Psoas muscle (tissue), 7 donors: ENCODE measurements at regions not wholly inside any gene's neighbourhood (a gene's known extent, or its start where the extent isn't known, plus 50 kb on each side); places are given as distances from the start of the nearest gene placed in this dataset.

ENCODE experiments used
- ATAC-seq, 4 donors: fragments of 200-7000 bp; cut with Tn5 transposase; one replicate each; pipeline ENCODE4 v1.9.1; 2020; ENCODE audit warnings: moderate library complexity in 3 of 4, mild to moderate bottlenecking in 2 of 4
- DNase-seq, 2 donors: peaks; one replicate each; pipeline ENCODE4 v3.0.0-alpha.2; 2020
- H3K27ac ChIP-seq: fragments of 200-600 bp; one replicate; pipeline ENCODE4 v1.8.0; 2022
- H3K27me3 ChIP-seq, 3 donors: fragments of 200-600 bp in 1 of 3; one replicate each; pipeline versions ENCODE4 v1.6.1 to v1.8.0; 2013 to 2022; ENCODE audit warnings: low read length in 2 of 3, mild to moderate bottlenecking in 2 of 3, moderate library complexity in 1 of 3; ENCODE audit not compliant: insufficient read depth in 3 of 3
- H3K36me3 ChIP-seq, 2 donors: fragments of 200-600 bp in 1 of 2; one replicate each; pipeline versions ENCODE4 v1.6.1 to v1.8.0; 2013 to 2022; ENCODE audit warnings: low read depth in 1 of 2, mild to moderate bottlenecking in 1 of 2, moderate library complexity in 1 of 2; ENCODE audit not compliant: insufficient read depth in 1 of 2
- H3K4me1 ChIP-seq: fragments of 200-600 bp; one replicate; pipeline ENCODE4 v1.8.0; 2022
- H3K4me3 ChIP-seq: fragments of 200-600 bp; one replicate; pipeline ENCODE4 v1.8.0; 2022; ENCODE audit warnings: mild to moderate bottlenecking
- H3K9me3 ChIP-seq: fragments of 200-600 bp; one replicate; pipeline ENCODE4 v1.8.0; 2022
- CTCF ChIP-seq: fragments of 200-600 bp; IDR thresholded peaks from one replicate; pipeline ENCODE4 v1.8.0; 2022; ENCODE audit warnings: antibody characterized with exemption
- whole genome bisulfite sequencing, 3 donors: extraction: QIAGEN DNeasy Blood & Tissue Kit; methylation state at CpG; one replicate each; pipeline versions ENCODE4 v1.1.6 to v1.1.7; 2013; 5-methylcytosine and 5-hydroxymethylcytosine counted together
- intact Hi-C, 2 donors: fragments of 100-400 bp; cut with DNase I; formaldehyde crosslinking; loops; one replicate each; pipeline versions ENCODE4 v1.11.0 to v1.14.2; 2022
- donor health status: healthy with polysubstance abuse.
- donor health status: DM: no; HTN: no; CAD: no; lungs with moderate emphysema.
- donor health status: Bipolar disorder and iron deficiency.
- donor health status: healthy.
- donor health status: DM: yes; HTN: yes; CAD: no.
- donor health status: DM: no; HTN: no; CAD: no.
- donor health status: DM: yes; HTN: yes; CAD: no.

DNA sequence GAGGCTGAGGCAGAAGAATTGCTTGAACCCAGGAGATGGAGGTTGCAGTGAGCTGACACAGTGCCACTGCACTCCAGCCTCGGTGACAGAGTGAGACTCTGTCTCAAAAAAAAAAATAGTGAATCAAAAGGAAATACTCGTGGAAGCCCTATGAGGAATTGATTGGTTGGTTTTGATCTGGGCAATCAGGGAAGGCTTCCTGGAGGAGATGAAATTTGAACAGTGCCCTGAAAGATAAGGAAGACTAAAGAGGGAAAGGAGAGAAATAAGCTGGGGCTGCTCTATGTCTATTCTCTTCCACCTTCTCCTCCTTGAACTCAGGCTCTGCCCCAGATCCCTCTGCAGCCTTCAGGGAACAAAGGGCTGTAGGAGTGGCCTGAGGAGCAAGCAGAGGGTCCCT, 54.1 kb downstream of the IRF2BPL start:
- H3K27me3 ChIP-seq: no peaks in the 10 kb centered on the region
- no peak overlapping the region for H3K4me3 ChIP-seq
- peaks cover 6% of the 10 kb centered on the region for H3K4me1 ChIP-seq
- H3K36me3 ChIP-seq: no peaks in the 10 kb centered on the region
- TF ChIP-seq CTCF: no peak
- no peak overlapping the region for H3K27ac ChIP-seq
- DNase-seq (no peak), ATAC-seq (no peak)
- intact Hi-C loops: no loop called here
- no peaks in the 10 kb centered on the region for H3K9me3 ChIP-seq
- WGBS, 3 donors: 75 to 86% (median 82%) methylated on average over 2 of the region's 2 CpGs

DNA sequence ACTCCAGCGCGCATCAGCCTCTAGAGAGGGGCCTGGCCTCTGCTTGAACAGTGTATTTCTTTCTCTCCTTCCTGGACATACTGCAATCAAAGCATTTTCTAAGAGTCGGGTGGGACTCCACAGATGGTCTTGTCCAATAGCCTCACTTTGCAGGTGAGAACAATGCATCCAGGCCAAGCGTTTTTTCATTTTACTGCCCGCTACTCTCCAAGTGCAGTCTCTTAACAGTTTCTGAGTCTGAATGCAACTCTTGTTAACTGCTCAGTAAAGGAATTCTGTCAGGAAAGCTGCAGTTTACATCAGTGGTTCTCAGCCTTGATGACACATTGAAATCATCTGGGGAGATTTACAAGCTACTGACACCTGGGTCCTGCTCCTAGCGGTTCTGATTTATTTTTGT, 57.0 kb downstream of the IRF2BPL start:
- H3K27ac ChIP-seq: no peak overlapping the region
- no peaks in the 10 kb centered on the region for H3K36me3 ChIP-seq
- H3K4me3 ChIP-seq: no peak overlapping the region
- H3K4me1 ChIP-seq: peaks cover 4% of the 10 kb centered on the region
- TF ChIP-seq CTCF: no peak
- intact Hi-C loops: no loop called here
- ATAC-seq (no peak), DNase-seq (no peak)
- no peaks in the 10 kb centered on the region for H3K9me3 ChIP-seq
- H3K27me3 ChIP-seq: no peaks in the 10 kb centered on the region
- 74 to 80% (median 75%) methylated on average over 6 of the region's 6 CpGs for WGBS, 3 donors

GRCh38 chr14:76968621-76969063, 59.9 kb downstream of the IRF2BPL start:
- DNase-seq: no peak
- intact Hi-C loops: no loop called here
- no peak for ATAC-seq

GRCh38 chr14:76967788-76968187, 60.7 kb downstream of the IRF2BPL start:
- no peak for DNase-seq
- H3K27ac ChIP-seq: no peak overlapping the region
- no peaks in the 10 kb centered on the region for H3K36me3 ChIP-seq

More at GRCh38 chr14:76968621-76969063, 59.9 kb downstream of the IRF2BPL start:
- H3K36me3 ChIP-seq: no peaks in the 10 kb centered on the region
- WGBS, 3 donors: 91 to 93% (median 91%) methylated on average over 16 of the region's 16 CpGs
- no peaks in the 10 kb centered on the region for H3K27me3 ChIP-seq
- no peaks in the 10 kb centered on the region for H3K9me3 ChIP-seq
- H3K4me3 ChIP-seq: no peak overlapping the region
- no peaks in the 10 kb centered on the region for H3K4me1 ChIP-seq
- no peak overlapping the region for H3K27ac ChIP-seq
- TF ChIP-seq CTCF: no peak

More at GRCh38 chr14:76967788-76968187, 60.7 kb downstream of the IRF2BPL start:
- H3K27me3 ChIP-seq: no peaks in the 10 kb centered on the region
- TF ChIP-seq CTCF: no peak
- no peaks in the 10 kb centered on the region for H3K9me3 ChIP-seq
- H3K4me3 ChIP-seq: no peak overlapping the region
- intact Hi-C loops: no loop called here
- 89 to 97% (median 92%) methylated on average over 7 of the region's 7 CpGs for WGBS, 3 donors
- no peaks in the 10 kb centered on the region for H3K4me1 ChIP-seq
- ATAC-seq: no peak
